ENCODE measurements at regions not wholly inside any gene's neighbourhood (a gene's known extent, or its start where the extent isn't known, plus 50 kb on each side); places are given as distances from the start of the nearest gene placed in this dataset.

GRCh38 chr2:150702791-150703190 lies 215.3 kb upstream of the RND3 start:
- intact Hi-C loops (cut with DNase I), result no loop called here
- H3K9me3 ChIP-seq, result no peaks in the 10 kb centered on the region
- no peak for TF ChIP-seq CTCF (IDR thresholded peaks at IDR 0.05)
- H3K27ac ChIP-seq, result no peak overlapping the region
- H3K4me3 ChIP-seq, result no peak overlapping the region
- no peak for ATAC-seq
- whole genome bisulfite sequencing, 2 donors, result 88 to 90% methylated on average over 2 of the region's 2 CpGs
- H3K4me1 ChIP-seq, result peaks cover 0 to 3% (median 0%) of the 10 kb centered on the region in 9 donors
- H3K27me3 ChIP-seq, result no peaks in the 10 kb centered on the region
- no peaks in the 10 kb centered on the region for H3K36me3 ChIP-seq
- no peak for DNase-seq

GRCh38 chr2:150700666-150701580 lies 213.5 kb upstream of the RND3 start:
- no peak for DNase-seq
- Histone ChIP-seq H3K27me3 (no peaks in the 10 kb centered on the region), H3K36me3 (no peaks in the 10 kb centered on the region), H3K4me1 (peaks cover 0 to 3% (median 0%) of the 10 kb centered on the region in 9 donors), H3K9me3 (no peaks in the 10 kb centered on the region), H3K4me3 (no peak overlapping the region), H3K27ac (no peak overlapping the region)
- no peak for ATAC-seq
- WGBS, 2 donors, result 84 to 87% methylated on average over 5 of the region's 5 CpGs
- intact Hi-C loops (cut with DNase I), result no loop called here
- no peak for TF ChIP-seq CTCF (IDR thresholded peaks at IDR 0.05)

GRCh38 chr2:150699218-150699617 lies 211.8 kb upstream of the RND3 start:
- intact Hi-C loops (cut with DNase I), result no loop called here
- no peaks in the 10 kb centered on the region for H3K27me3 ChIP-seq

More at GRCh38 chr2:150699218-150699617, 211.8 kb upstream of the RND3 start:
- Histone ChIP-seq H3K4me1 (peaks cover 0 to 3% (median 0%) of the 10 kb centered on the region in 9 donors), H3K27ac (no peak overlapping the region), H3K36me3 (no peaks in the 10 kb centered on the region), H3K4me3 (no peak overlapping the region), H3K9me3 (no peaks in the 10 kb centered on the region)
- no peak for TF ChIP-seq CTCF (IDR thresholded peaks at IDR 0.05)
- WGBS, 2 donors, result 69 to 76% methylated on average over 1 of the region's 1 CpG
- DNase-seq (no peak), ATAC-seq (no peak)

Data from heart right ventricle (tissue), 16 donors.